HCT116 (cell line): ENCODE measurements at regions not wholly inside any gene's neighbourhood (a gene's known extent, or its start where the extent isn't known, plus 50 kb on each side); places are given as distances from the start of the nearest gene placed in this dataset.

Experiments
- ATAC-seq: fragments of 200-7000 bp; cut with Tn5 transposase; 2 replicates; pipeline ENCODE4 v1.9.1; 2020; ENCODE audit warnings: mild to moderate bottlenecking, moderate library complexity
- BruUV-seq: library from RNA; stranded (reverse); fragments of 400-500 nt; replicated peaks from 2 replicates; lab custom pipeline; 2021; lab: Mats Ljungman, UMichigan
- CTCF ChIA-PET: fragments of 300-600 bp; sonication (Branson Sonifier 250); formaldehyde crosslinking; loops from one replicate; lab custom pipeline; 2021; ENCODE audit warnings: antibody characterized with exemption; lab: Charles Lee
- POLR2A ChIA-PET: fragments of 300-600, 350-600 bp; sonication (Branson Sonifier 250); formaldehyde crosslinking; loops from one replicate; lab custom pipeline; 2021; ENCODE audit warnings: antibody characterized with exemption; lab: Charles Lee
- RAD21 ChIA-PET, 2 experiments: fragments of 300-600 bp; sonication (Branson Sonifier 250); formaldehyde crosslinking; loops; one replicate each; lab custom pipeline; 2023; ENCODE audit warnings: low total read pairs in 2 of 2; ENCODE audit not compliant: uncharacterized antibody in 2 of 2, unreplicated experiment in 2 of 2, low non-redundant PET in 1 of 2; lab: Charles Lee
- DNase-seq: peaks from one replicate; pipeline ENCODE4 v3.0.0-alpha.2; 2010; ENCODE audit warnings: low read depth, low spot score
- H2AFZ ChIP-seq: fragments of 200-600 bp; shearing (Covaris generic), sonication (generic); 2 replicates; pipeline ENCODE4 v1.6.1; 2017; ENCODE audit warnings: low read depth, mixed run types, mixed read lengths, antibody characterized with exemption, low read length; ENCODE audit not compliant: poor library complexity, severe bottlenecking
- H3K27ac ChIP-seq: 2 replicates; pipeline ENCODE4 v1.5.1; 2012; ENCODE audit warnings: low read depth, low read length
- H3K27me3 ChIP-seq: fragments of 200-600 bp; sonication (generic); 2 replicates; pipeline ENCODE4 v1.6.1; 2016; ENCODE audit warnings: mixed run types, low read length, mixed read lengths; ENCODE audit not compliant: insufficient read depth
- H3K36me3 ChIP-seq, 2 experiments: fragments of 200-500 bp in 1 of 2; fragments of 200-600 bp in 1 of 2; sonication (Bioruptor generic) in 1 of 2; sonication (generic) in 1 of 2; 2 replicates each; pipeline versions ENCODE4 v1.5.1 to v1.6.1; 2014 to 2016; ENCODE audit warnings: low read length in 2 of 2, inconsistent platforms in 1 of 2, mixed read lengths in 1 of 2, mixed run types in 1 of 2; ENCODE audit not compliant: insufficient read depth in 2 of 2, control insufficient read depth in 1 of 2
- H3K4me1 ChIP-seq, 2 experiments: fragments of 200-600 bp in 1 of 2; sonication (generic) in 1 of 2; 2 replicates each; pipeline versions ENCODE4 v1.5.1 to v1.6.1; 2012 to 2017; ENCODE audit warnings: low read length in 2 of 2, inconsistent platforms in 1 of 2, mild to moderate bottlenecking in 1 of 2, mixed read lengths in 1 of 2, mixed run types in 1 of 2, moderate library complexity in 1 of 2; ENCODE audit not compliant: insufficient read depth in 2 of 2, control insufficient read depth in 1 of 2
- H3K4me2 ChIP-seq: fragments of 200-600 bp; sonication (generic); 2 replicates; pipeline ENCODE4 v1.6.1; 2017; ENCODE audit warnings: mixed run types, low read length, mixed read lengths
- H3K4me3 ChIP-seq, 2 experiments: fragments of 200-600 bp in 1 of 2; sonication (generic) in 1 of 2; replicated peaks in 1 of 2; 2 replicates each; pipeline ENCODE4 v1.5.1; 2011 to 2016; ENCODE audit warnings: low read length in 2 of 2, control low read depth in 1 of 2, low read depth in 1 of 2, mild to moderate bottlenecking in 1 of 2, mixed read lengths in 1 of 2, mixed run types in 1 of 2
- H3K79me2 ChIP-seq: fragments of 200-600 bp; sonication (generic); 2 replicates; pipeline ENCODE4 v1.6.1; 2017; ENCODE audit warnings: mild to moderate bottlenecking, mixed run types, low read length, moderate library complexity, mixed read lengths; ENCODE audit not compliant: insufficient read depth
- H3K9ac ChIP-seq: fragments of 200-600 bp; sonication (generic); 2 replicates; pipeline ENCODE4 v1.6.1; 2016; ENCODE audit warnings: low read length, mixed read lengths
- H3K9me2 ChIP-seq: fragments of 200-600 bp; sonication (generic), shearing (Covaris generic); 2 replicates; pipeline ENCODE4 v1.6.1; 2017; ENCODE audit warnings: mixed run types, mild to moderate bottlenecking, moderate library complexity; ENCODE audit not compliant: insufficient read depth
- H3K9me3 ChIP-seq, 2 experiments: fragments of 200-500 bp in 1 of 2; fragments of 200-600 bp in 1 of 2; sonication (Bioruptor generic) in 1 of 2; sonication (generic) in 1 of 2; 2 replicates each; pipeline ENCODE4 v1.6.1; 2014 to 2017; ENCODE audit warnings: low read length in 2 of 2, mixed read lengths in 2 of 2, inconsistent platforms in 1 of 2, low read depth in 1 of 2, mild to moderate bottlenecking in 1 of 2, mixed run types in 1 of 2, moderate library complexity in 1 of 2; ENCODE audit not compliant: control insufficient read depth in 1 of 2, insufficient read depth in 1 of 2
- H4K20me1 ChIP-seq: fragments of 200-600 bp; sonication (generic), shearing (Covaris generic); 2 replicates; pipeline ENCODE4 v1.6.1; 2017; ENCODE audit warnings: mixed run types, mild to moderate bottlenecking, moderate library complexity; ENCODE audit not compliant: insufficient read depth
- ELF1 ChIP-seq: IDR thresholded peaks from 2 replicates; pipeline ENCODE4 v1.6.1; 2012; ENCODE audit warnings: low read depth, borderline replicate concordance
- EZH2 ChIP-seq: fragments of 200-600 bp; sonication (generic); IDR thresholded peaks from 2 replicates; pipeline ENCODE4 v1.6.1; 2017; ENCODE audit warnings: antibody characterized with exemption, mixed run types
- EZH2phosphoT487 ChIP-seq: fragments of 200-600 bp; IDR thresholded peaks from 2 replicates; pipeline ENCODE4 v1.6.1; 2018; ENCODE audit warnings: antibody characterized with exemption, borderline replicate concordance
- FOSL1 ChIP-seq: IDR thresholded peaks from 2 replicates; pipeline ENCODE4 v1.6.1; 2012; ENCODE audit warnings: low read depth
- MAX ChIP-seq: IDR thresholded peaks from 2 replicates; pipeline ENCODE4 v1.6.1; 2012
- POLR2AphosphoS5 ChIP-seq: IDR thresholded peaks from 2 replicates; pipeline ENCODE4 v1.6.1; 2011; ENCODE audit warnings: mild to moderate bottlenecking, low read depth, low read length, moderate library complexity
- RAD21 ChIP-seq: IDR thresholded peaks from 2 replicates; pipeline ENCODE4 v1.6.1; 2012; ENCODE audit warnings: low read depth, mild to moderate bottlenecking
- SRF ChIP-seq: IDR thresholded peaks from 2 replicates; pipeline ENCODE4 v1.6.1; 2012; ENCODE audit warnings: low read depth
- TCF7L2 ChIP-seq: IDR thresholded peaks from 2 replicates; pipeline ENCODE4 v1.7.0; 2011; ENCODE audit warnings: borderline replicate concordance, inconsistent platforms; ENCODE audit not compliant: insufficient read depth, insufficient read length; ENCODE audit errors: extremely low read depth
- YY1 ChIP-seq: IDR thresholded peaks from 2 replicates; pipeline ENCODE4 v1.6.1; 2011; ENCODE audit warnings: low read length, low read depth, moderate library complexity, mild to moderate bottlenecking; ENCODE audit not compliant: insufficient replicate concordance; ENCODE audit errors: extremely low read depth
- ZBTB33 ChIP-seq: IDR thresholded peaks from 2 replicates; pipeline ENCODE4 v1.6.1; 2011; ENCODE audit warnings: mild to moderate bottlenecking, low read length, moderate library complexity; ENCODE audit not compliant: insufficient replicate concordance; ENCODE audit errors: extremely low read depth
- ZNF274 ChIP-seq: fragments of 200-500 bp; sonication (Bioruptor generic); IDR thresholded peaks from 2 replicates; pipeline ENCODE4 v1.6.1; 2014; ENCODE audit warnings: mild to moderate bottlenecking, low read depth, low read length, inconsistent platforms
- intact Hi-C: fragments of 100-400 bp; cut with micrococcal nuclease; formaldehyde crosslinking; loops from 2 replicates; pipeline ENCODE4 v1.10.0; 2022

- ChIA-PET POLR2A (no interaction called here), CTCF (no interaction called here), RAD21 (no interaction called here)
- intact Hi-C loops, result no loop called here
- H3K4me3 ChIP-seq, result no peak overlapping the region
- TF ChIP-seq EZH2phosphoT487, result no peak
- TF ChIP-seq TCF7L2, result no peak
- TF ChIP-seq SRF, result no peak
- TF ChIP-seq ZNF274, result no peak
- TF ChIP-seq ZBTB33, result no peak
- no peak for TF ChIP-seq RAD21
- no peak for TF ChIP-seq EZH2
- TF ChIP-seq MAX, result no peak
- TF ChIP-seq YY1, result no peak
- TF ChIP-seq POLR2AphosphoS5, result no peak
- TF ChIP-seq ELF1, result no peak
- no peak for TF ChIP-seq FOSL1
- H2AFZ ChIP-seq, result no peak overlapping the region
- H3K4me1 ChIP-seq, result no peaks in the 10 kb centered on the region
- ATAC-seq (no peak), DNase-seq (no peak)
- H4K20me1 ChIP-seq, result no peaks in the 10 kb centered on the region
- H3K27me3 ChIP-seq, result no peaks in the 10 kb centered on the region
- no peaks in the 10 kb centered on the region for H3K36me3 ChIP-seq
- no peaks in the 10 kb centered on the region for H3K79me2 ChIP-seq
- BruUV-seq, result no TSS peak
- H3K9ac ChIP-seq, result no peak overlapping the region
- H3K4me2 ChIP-seq, result no peak overlapping the region
- no peak overlapping the region for H3K27ac ChIP-seq
- H3K9me3 ChIP-seq, result no peaks in the 10 kb centered on the region
- H3K9me2 ChIP-seq, result no peaks in the 10 kb centered on the region
These were observed 787.9 kb upstream of the MAN1A1 start for GRCh38 chr6:120137492-120137891.
